ENCODE measurements at regions not wholly inside any gene's neighbourhood (a gene's known extent, or its start where the extent isn't known, plus 50 kb on each side); places are given as distances from the start of the nearest gene placed in this dataset.

DNA sequence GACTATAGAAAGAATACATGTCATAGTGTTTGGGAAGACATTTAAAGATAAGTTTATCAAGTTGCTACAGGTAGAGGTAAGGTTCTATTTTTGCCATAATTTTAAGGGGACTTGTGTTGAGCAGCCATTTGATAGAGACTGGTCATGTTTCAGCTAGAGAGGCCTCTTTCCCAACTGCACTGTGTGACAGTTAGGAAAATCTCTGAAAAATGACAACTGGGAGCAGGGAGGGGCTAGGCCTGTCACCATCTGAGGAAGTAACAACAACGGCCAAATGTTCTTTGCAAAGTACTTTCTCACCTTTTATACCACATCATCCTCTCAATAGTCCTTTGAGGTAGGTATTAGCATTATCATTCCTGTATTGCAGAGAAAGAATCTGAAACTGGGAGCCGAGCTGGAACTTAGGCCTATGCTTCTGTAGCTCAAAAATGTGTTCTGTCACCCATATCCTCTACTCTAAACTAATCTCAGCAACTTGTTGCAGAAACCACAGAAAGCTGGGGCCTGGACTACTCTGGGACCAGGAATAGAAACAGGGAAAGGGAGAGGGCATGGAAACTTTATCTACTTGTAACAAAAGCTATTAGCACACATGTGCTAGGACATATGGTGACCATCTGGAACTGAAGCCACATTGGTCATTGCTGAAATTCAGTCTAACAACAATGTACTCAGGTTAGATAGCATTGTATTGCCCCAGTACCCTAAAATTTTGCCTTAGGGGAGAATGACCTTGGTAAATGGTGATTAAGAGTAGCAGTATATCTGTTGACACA, 198.9 kb downstream of the MID1IP1 start:
- no peak for TF ChIP-seq ZFX (IDR thresholded peaks at IDR 0.05)
- TF ChIP-seq RAD21 (IDR thresholded peaks at IDR 0.05; ENCODE audit: low read depth): no peak
- TF ChIP-seq EZH2phosphoT487 (IDR thresholded peaks at IDR 0.05; ENCODE audit: borderline replicate concordance): no peak
- no peak for TF ChIP-seq POLR2AphosphoS5 (IDR thresholded peaks at IDR 0.05; ENCODE audit: low read depth, low read length)
- TF ChIP-seq, protein P1, sequence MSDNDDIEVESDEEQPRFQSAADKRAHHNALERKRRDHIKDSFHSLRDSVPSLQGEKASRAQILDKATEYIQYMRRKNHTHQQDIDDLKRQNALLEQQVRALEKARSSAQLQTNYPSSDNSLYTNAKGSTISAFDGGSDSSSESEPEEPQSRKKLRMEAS (IDR thresholded peaks at IDR 0.05): no peak
- TF ChIP-seq JUND (IDR thresholded peaks at IDR 0.05): no peak
- TF ChIP-seq, protein P2, sequence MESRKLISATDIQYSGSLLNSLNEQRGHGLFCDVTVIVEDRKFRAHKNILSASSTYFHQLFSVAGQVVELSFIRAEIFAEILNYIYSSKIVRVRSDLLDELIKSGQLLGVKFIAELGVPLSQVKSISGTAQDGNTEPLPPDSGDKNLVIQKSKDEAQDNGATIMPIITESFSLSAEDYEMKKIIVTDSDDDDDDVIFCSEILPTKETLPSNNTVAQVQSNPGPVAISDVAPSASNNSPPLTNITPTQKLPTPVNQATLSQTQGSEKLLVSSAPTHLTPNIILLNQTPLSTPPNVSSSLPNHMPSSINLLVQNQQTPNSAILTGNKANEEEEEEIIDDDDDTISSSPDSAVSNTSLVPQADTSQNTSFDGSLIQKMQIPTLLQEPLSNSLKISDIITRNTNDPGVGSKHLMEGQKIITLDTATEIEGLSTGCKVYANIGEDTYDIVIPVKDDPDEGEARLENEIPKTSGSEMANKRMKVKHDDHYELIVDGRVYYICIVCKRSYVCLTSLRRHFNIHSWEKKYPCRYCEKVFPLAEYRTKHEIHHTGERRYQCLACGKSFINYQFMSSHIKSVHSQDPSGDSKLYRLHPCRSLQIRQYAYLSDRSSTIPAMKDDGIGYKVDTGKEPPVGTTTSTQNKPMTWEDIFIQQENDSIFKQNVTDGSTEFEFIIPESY (IDR thresholded peaks at IDR 0.05; ENCODE audit: extremely low read depth, insufficient replicate concordance, low read length): no peak
- TF ChIP-seq POLR2A (IDR thresholded peaks at IDR 0.05; ENCODE audit: borderline replicate concordance, extremely low read depth, insufficient read depth, insufficient read length): no peak
- TF ChIP-seq SRF (IDR thresholded peaks at IDR 0.05; ENCODE audit: low read depth): no peak
- no peak for TF ChIP-seq SIN3A (IDR thresholded peaks at IDR 0.05; ENCODE audit: low read depth)
- no peak for TF ChIP-seq CEBPB (IDR thresholded peaks at IDR 0.05; ENCODE audit: low read depth)
- no peak for TF ChIP-seq YY1 (IDR thresholded peaks at IDR 0.05; ENCODE audit: extremely low read depth, insufficient replicate concordance, low read depth, low read length)
- H3K9me3 ChIP-seq (ENCODE audit: control insufficient read depth in 1 of 2, insufficient read depth in 1 of 2, low read depth in 1 of 2, low read length in 2 of 2): no peaks in the 10 kb centered on the region
- CTCF ChIA-PET: no interaction called here
- no peaks in the 10 kb centered on the region for H3K79me2 ChIP-seq (ENCODE audit: insufficient read depth, low read length)
- intact Hi-C loops (cut with micrococcal nuclease): no loop called here
- POLR2A ChIA-PET: no interaction called here
- no peak overlapping the region for H3K4me2 ChIP-seq (ENCODE audit: low read length)
- H3K9ac ChIP-seq (ENCODE audit: low read length): no peak overlapping the region
- no peak overlapping the region for H2AFZ ChIP-seq (ENCODE audit: low read depth, low read length, poor library complexity, severe bottlenecking)
- H3K4me1 ChIP-seq (ENCODE audit: control insufficient read depth in 1 of 2, insufficient read depth in 2 of 2, low read length in 2 of 2): no peaks in the 10 kb centered on the region
- no peaks in the 10 kb centered on the region for H3K9me2 ChIP-seq (ENCODE audit: insufficient read depth)
- H3K27me3 ChIP-seq (ENCODE audit: insufficient read depth, low read length): no peaks in the 10 kb centered on the region
- ATAC-seq (no peak), DNase-seq (ENCODE audit: low read depth, low spot score) (no peak)
- H4K20me1 ChIP-seq (ENCODE audit: insufficient read depth): no peaks in the 10 kb centered on the region
- H3K27ac ChIP-seq (ENCODE audit: low read depth, low read length): no peak overlapping the region
- no TSS peak for BruUV-seq (replicated peaks)
- no peak overlapping the region for H3K4me3 ChIP-seq (replicated peaks in 1 of 2; ENCODE audit: low read depth in 1 of 2, low read length in 2 of 2)
- no peaks in the 10 kb centered on the region for H3K36me3 ChIP-seq (ENCODE audit: control insufficient read depth in 1 of 2, insufficient read depth in 2 of 2, low read length in 2 of 2)
- RAD21 ChIA-PET (ENCODE audit: low non-redundant PET in 1 of 2, low total read pairs in 2 of 2, uncharacterized antibody in 2 of 2, unreplicated experiment in 2 of 2): no interaction called here

All from HCT116 (cell line).